Mucosa of rectum (tissue), 2 donors: ENCODE measurements at regions not wholly inside any gene's neighbourhood (a gene's known extent, or its start where the extent isn't known, plus 50 kb on each side); places are given as distances from the start of the nearest gene placed in this dataset.
"Not testable (repeated sequence)": the region's sequence is repeated elsewhere in the genome, so short reads cannot be mapped to it uniquely, and the experiment has no call there.

Source experiments
- H3K27ac ChIP-seq, 2 donors: one replicate each; pipeline ENCODE4 v1.7.0; 2013; ENCODE audit warnings: inconsistent platforms in 2 of 2, low read depth in 2 of 2, low read length in 2 of 2
- H3K27me3 ChIP-seq, 2 donors: one replicate each; pipeline ENCODE4 v1.7.0; 2013; ENCODE audit warnings: low read length in 2 of 2; ENCODE audit not compliant: control insufficient read depth in 2 of 2, insufficient read depth in 2 of 2
- H3K36me3 ChIP-seq, 2 donors: one replicate each; pipeline ENCODE4 v1.7.0; 2013; ENCODE audit warnings: low read length in 2 of 2; ENCODE audit not compliant: control insufficient read depth in 2 of 2, insufficient read depth in 2 of 2
- H3K4me1 ChIP-seq, 2 donors: one replicate each; pipeline ENCODE4 v1.7.0; 2013; ENCODE audit warnings: low read length in 2 of 2, mild to moderate bottlenecking in 1 of 2; ENCODE audit not compliant: control insufficient read depth in 2 of 2, insufficient read depth in 2 of 2
- H3K4me3 ChIP-seq, 2 donors: one replicate each; pipeline ENCODE4 v1.7.0; 2013; ENCODE audit warnings: low read length in 2 of 2
- H3K9ac ChIP-seq, 2 donors: one replicate each; pipeline ENCODE4 v1.7.0; 2013; ENCODE audit warnings: low read length in 2 of 2, low read depth in 1 of 2, mild to moderate bottlenecking in 1 of 2
- H3K9me3 ChIP-seq, 2 donors: one replicate each; pipeline ENCODE4 v1.7.0; 2013; ENCODE audit warnings: low read length in 2 of 2; ENCODE audit not compliant: control insufficient read depth in 2 of 2
- donor health status: healthy.
- donor health status: Normal muscosa, but diverticular disease.

- Histone ChIP-seq H3K27me3 (no peaks in the 10 kb centered on the region), H3K9me3 (no peaks in the 10 kb centered on the region), H3K9ac (no peak overlapping the region), H3K27ac (no peak overlapping the region), H3K4me1 (no peaks in the 10 kb centered on the region), H3K4me3 (no peak overlapping the region), H3K36me3 (no peaks in the 10 kb centered on the region)
These were observed 55.0 kb upstream of the IL33 start for GRCh38 chr9:6160579-6160978.

GRCh38 chr9:6153425-6153824 is 62.2 kb upstream of the IL33 start:
- no peak overlapping the region for H3K27ac ChIP-seq
- no peaks in the 10 kb centered on the region for H3K9me3 ChIP-seq
- no peak overlapping the region for H3K4me3 ChIP-seq
- no peaks in the 10 kb centered on the region for H3K36me3 ChIP-seq
- no peaks in the 10 kb centered on the region for H3K4me1 ChIP-seq
- H3K9ac ChIP-seq, result no peak overlapping the region
- no peaks in the 10 kb centered on the region for H3K27me3 ChIP-seq

- H3K9ac ChIP-seq, result no peak overlapping the region
- H3K9me3 ChIP-seq, result no peaks in the 10 kb centered on the region
- H3K27me3 ChIP-seq, result no peaks in the 10 kb centered on the region
- H3K27ac ChIP-seq, result no peak overlapping the region
- no peaks in the 10 kb centered on the region for H3K4me1 ChIP-seq
- no peaks in the 10 kb centered on the region for H3K36me3 ChIP-seq
- no peak overlapping the region for H3K4me3 ChIP-seq
These were observed 62.8 kb upstream of the IL33 start for GRCh38 chr9:6152788-6153187.

GRCh38 chr9:6150483-6150882 is 65.1 kb upstream of the IL33 start:
- Histone ChIP-seq H3K4me3 (no peak overlapping the region), H3K9ac (no peak overlapping the region), H3K4me1 (no peaks in the 10 kb centered on the region), H3K27ac (no peak overlapping the region), H3K9me3 (no peaks in the 10 kb centered on the region), H3K27me3 (no peaks in the 10 kb centered on the region), H3K36me3 (no peaks in the 10 kb centered on the region)

GRCh38 chr9:6149315-6149714 is 66.3 kb upstream of the IL33 start:
- no peak overlapping the region for H3K9ac ChIP-seq
- no peaks in the 10 kb centered on the region for H3K36me3 ChIP-seq
- no peaks in the 10 kb centered on the region for H3K9me3 ChIP-seq
- H3K27me3 ChIP-seq, result no peaks in the 10 kb centered on the region
- no peaks in the 10 kb centered on the region for H3K4me1 ChIP-seq
- H3K4me3 ChIP-seq, result no peak overlapping the region
- no peak overlapping the region for H3K27ac ChIP-seq

- Histone ChIP-seq H3K9ac (no peak overlapping the region), H3K27me3 (no peaks in the 10 kb centered on the region), H3K36me3 (no peaks in the 10 kb centered on the region), H3K4me1 (no peaks in the 10 kb centered on the region), H3K4me3 (no peak overlapping the region), H3K9me3 (no peaks in the 10 kb centered on the region), H3K27ac (no peak overlapping the region)
These were observed 67.8 kb upstream of the IL33 start for GRCh38 chr9:6147846-6148245.

- no peaks in the 10 kb centered on the region for H3K4me1 ChIP-seq
- no peak overlapping the region for H3K27ac ChIP-seq
- no peaks in the 10 kb centered on the region for H3K36me3 ChIP-seq
- no peak overlapping the region for H3K4me3 ChIP-seq
- H3K9ac ChIP-seq, result no peak overlapping the region
- no peaks in the 10 kb centered on the region for H3K9me3 ChIP-seq
- no peaks in the 10 kb centered on the region for H3K27me3 ChIP-seq
These were observed 70.7 kb upstream of the IL33 start for GRCh38 chr9:6144947-6145346.

- H3K27me3 ChIP-seq, result no peaks in the 10 kb centered on the region
- H3K4me1 ChIP-seq, result no peaks in the 10 kb centered on the region
- H3K4me3 ChIP-seq, result no peak overlapping the region
- H3K36me3 ChIP-seq, result no peaks in the 10 kb centered on the region
- no peak overlapping the region for H3K9ac ChIP-seq
- H3K27ac ChIP-seq, result no peak overlapping the region
- H3K9me3 ChIP-seq, result no peaks in the 10 kb centered on the region
These were observed 72.7 kb upstream of the IL33 start for GRCh38 chr9:6142799-6143454.

GRCh38 chr9:6135780-6136179 is 79.8 kb upstream of the IL33 start:
- H3K9me3 ChIP-seq, H3K9ac ChIP-seq, H3K36me3 ChIP-seq, H3K4me3 ChIP-seq, H3K27me3 ChIP-seq, H3K4me1 ChIP-seq, H3K27ac ChIP-seq: not testable (repeated sequence)

GRCh38 chr9:6134661-6135180 is 80.9 kb upstream of the IL33 start:
- H3K27ac ChIP-seq, result no peak overlapping the region
- H3K9me3 ChIP-seq, result no peaks in the 10 kb centered on the region
- no peak overlapping the region for H3K9ac ChIP-seq
- no peaks in the 10 kb centered on the region for H3K27me3 ChIP-seq
- H3K36me3 ChIP-seq, result no peaks in the 10 kb centered on the region
- no peaks in the 10 kb centered on the region for H3K4me1 ChIP-seq
- H3K4me3 ChIP-seq, result no peak overlapping the region
